Raji (cell line): ENCODE measurements at regions not wholly inside any gene's neighbourhood (a gene's known extent, or its start where the extent isn't known, plus 50 kb on each side); places are given as distances from the start of the nearest gene placed in this dataset.

ENCODE experiments used
- POLR2A ChIP-seq: IDR thresholded peaks from 2 replicates; pipeline ENCODE4 v1.6.1; 2011; ENCODE audit warnings: low read depth, low read length, control low read depth; ENCODE audit not compliant: insufficient read depth

DNA sequence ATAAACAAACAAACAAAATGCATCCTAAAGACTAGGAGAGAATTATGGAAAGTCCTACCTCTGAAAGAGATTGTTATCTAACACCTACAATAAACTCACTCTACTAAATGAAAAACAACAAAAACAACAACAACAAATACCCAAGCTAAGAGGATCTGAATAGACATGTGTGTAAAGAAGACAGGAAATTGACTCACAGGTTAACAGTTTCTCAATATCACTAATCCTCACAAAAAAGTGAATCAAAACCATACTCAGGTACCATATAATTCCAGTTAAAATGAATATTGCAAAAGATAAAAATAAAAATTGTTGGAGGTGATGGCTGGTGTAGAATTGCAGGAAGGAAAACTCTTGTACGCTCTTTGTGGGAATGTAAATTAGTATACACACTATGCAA, 110.4 kb upstream of the TOP3B start:
- TF ChIP-seq POLR2A, result no peak

DNA sequence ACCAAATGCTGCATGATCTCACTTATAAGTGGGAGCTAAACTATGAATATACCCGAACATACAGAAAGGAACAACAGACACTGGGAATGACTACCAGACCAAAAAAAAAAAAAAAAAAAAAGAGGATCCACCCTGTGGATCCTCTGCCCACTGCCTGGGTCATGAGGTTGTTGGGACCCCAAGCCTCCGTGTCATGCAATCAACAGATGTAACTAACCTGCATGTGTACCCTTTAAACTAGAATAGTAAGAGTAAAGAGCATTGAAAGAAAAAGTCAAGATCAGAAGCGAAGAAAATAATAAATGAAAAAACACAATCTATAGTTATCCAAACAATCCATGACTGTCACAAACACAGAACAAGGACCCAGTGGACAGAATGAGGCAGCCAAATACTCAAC, 109.5 kb upstream of the TOP3B start:
- TF ChIP-seq POLR2A, result no peak

DNA sequence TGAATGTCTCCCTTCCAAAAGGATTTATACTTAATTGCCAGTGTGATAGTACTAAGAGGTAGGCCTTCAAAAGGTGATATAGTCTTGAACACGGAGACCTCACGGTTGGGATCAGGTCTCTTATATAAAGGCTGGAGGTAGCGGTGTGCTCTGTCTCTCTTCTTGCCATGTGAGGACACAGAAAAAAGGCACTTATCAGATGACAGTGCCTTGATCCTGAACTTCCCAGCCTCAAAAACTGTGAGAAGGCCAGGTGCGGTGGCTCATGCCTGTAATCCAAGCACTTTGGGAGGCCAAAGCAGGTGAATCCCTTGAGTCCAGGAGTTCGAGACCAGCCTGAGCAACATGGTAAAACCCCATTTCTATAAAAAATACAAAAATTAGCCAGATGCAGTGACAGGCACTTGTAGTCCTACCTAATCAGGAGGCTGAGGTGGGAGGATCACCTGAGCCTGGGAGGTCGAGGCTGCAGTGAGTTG, 108.9 kb upstream of the TOP3B start:
- TF ChIP-seq POLR2A, result no peak

DNA sequence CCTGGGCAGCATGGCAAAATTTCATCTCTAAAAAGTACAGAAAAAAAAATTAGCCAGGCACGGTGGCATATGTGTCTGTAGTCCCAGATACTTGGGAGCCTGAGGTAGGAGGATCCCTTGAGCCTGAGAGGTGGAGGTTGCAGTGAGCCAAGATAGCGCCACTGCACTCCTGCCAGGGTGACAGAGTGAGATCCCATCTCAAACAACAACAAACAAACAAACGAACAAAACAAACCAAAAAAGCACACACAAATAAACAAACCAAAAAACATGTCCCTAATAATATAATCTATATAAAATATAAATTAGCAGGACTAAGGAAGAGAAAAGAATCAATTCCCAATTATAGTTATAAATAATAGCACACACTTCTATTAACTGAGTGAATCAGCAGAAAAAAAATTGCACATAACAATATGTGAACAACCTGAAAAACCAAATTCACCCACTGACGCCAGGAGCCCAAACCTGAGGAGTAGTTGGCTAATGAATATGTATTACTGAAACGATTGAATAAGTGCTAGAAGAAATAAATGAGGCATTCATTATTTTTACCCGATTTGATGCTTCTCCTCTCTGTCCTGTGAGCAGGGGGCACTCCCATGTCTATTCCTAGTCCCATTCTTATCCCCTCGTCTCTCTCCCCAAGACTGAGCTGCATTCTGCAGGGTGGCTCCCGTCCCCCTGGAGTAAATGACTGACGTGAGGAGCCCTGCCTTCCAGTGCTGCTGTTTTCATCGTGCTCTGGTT, 108.2 kb upstream of the TOP3B start:
- no peak for TF ChIP-seq POLR2A

DNA sequence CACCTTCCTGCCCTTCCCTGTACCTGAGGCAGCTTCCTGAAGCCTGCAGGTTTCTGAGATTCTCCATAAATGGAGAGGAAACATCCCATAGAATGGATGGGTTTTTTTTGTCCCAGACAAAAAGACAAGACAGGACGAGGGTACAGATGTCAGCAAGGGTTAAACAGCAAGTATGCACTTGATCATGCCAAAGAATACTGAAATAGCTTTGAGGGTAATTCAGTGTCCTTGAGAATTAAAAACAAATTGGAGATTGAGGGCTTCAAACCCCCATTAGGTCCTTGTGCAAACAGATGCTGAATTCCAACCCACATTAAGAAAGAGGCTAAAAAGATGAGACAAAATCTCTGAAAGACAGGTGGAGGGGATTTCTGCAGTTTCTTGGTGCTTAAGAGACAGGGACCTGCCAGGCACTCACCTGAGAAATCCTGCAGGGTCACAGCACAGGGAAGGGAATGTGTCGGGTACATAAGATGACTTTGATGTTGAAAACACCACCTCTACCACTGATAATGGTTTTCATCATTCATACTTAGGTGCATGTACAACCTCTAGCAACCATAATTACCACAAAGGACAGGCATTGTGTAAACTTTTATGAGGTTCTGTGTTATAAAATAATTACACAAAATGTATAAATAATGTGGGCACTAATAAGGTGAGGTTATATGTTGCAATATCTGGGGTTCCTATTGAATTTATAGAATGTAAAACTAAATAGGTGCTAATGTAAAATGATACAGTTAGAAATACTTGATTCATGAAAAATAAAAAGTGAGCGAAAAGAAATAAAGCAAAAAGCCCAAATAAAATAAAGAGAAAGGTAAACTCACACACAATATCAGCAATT, 107.1 kb upstream of the TOP3B start:
- TF ChIP-seq POLR2A, result no peak

DNA sequence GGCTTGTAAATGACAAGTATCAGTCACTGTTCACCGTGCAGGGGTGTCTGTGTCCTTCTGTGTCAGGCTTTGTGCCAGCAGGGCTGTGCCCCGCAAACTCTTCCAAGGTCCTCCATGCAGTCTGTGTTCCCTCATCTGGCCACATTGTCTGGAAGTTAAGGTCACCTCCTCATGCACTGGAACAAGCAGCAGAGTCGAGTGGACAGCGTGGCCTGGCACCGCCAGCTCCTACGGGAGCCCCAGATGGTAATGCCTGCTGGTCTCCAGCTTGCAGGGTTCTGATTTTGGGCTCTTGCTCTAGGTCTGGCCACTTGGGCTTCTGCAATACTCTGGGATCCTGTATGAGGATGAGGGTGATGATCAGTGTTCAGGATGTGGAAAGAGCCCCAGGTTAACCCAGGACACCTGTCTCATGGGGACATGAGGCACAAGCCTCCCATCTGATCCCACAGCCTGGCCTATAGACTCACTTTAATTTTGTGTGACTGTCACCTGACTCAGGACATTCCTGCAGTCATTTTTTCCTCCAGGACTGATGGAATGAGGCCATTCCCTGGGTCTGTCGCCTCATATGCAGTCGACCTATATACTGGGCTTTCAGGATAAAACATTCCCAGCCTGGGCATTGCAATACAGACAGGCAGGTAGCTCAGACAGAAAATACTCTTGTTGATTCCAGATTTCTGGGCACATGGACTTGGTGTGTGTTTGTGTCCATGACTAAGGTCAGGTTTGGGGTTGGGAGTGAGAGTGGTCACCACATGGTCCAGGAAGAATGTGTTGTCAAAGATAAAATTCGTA, 106.3 kb upstream of the TOP3B start:
- TF ChIP-seq POLR2A, result no peak

DNA sequence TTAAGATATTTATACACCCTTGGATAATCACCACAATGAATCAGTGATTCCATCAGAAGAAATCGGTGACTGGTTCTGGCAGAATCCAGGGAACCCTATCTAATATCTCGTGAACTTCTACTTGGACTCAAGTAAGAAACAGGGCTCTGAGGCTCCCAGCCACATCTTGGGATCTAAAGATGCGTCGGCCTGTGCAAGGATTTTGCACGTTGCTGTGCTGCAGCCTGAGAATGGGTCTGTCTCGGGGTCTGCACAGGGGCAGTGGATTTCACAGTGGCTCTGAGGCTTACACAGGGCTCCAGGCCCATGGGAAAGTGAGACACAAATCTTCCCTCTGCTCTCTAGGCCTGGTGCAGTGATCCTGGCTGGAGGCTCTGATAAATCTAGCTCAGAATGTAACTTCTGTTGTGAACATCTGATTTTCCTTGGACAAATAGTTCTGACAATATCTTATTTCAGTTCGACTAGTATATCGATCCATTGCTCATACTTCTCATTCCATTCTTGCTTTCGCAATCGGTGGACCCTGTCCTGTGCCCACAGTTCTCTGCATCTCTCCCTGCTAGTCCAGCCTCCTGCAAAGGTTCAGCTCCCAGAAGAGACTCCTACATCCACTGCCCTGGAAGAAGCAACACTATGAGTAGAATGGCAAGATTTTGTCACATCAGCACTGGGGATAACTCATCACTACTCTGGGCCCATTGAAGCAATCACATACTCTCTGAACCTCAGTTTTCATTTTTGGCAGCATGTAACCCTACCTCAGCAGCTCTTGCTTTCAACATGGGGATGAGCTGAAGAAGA, 105.5 kb upstream of the TOP3B start:
- TF ChIP-seq POLR2A, result no peak

DNA sequence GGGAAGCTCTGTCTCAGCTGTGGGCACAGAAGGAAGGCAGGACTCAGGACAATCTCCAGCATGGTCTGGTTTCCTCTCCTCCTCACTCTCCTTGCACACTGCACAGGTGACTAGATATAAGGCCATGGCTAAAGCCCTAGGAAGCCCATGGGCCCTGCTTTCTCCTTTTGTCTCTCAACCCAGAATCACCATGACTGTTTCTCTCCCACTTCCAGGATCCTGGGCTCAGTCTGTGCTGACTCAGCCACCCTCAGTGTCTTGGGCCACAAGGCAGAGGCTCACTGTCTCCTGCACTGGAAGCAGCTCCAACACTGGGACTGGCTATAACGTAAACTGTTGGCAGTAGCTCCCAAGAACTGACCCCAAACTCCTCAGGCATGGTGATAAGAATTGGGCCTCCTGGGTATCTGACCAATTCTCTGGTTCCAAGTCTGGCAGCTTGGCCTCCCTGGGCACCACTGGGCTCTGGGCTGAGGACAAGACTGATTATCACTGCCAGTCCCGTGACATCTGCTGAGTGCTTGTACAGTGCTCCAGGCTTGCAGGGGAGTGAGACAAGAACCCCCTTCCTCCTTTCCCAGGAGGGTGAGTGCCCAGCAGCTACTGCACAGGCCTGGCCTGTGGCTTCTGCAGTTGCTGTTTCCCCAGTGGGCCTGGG, 104.0 kb upstream of the TOP3B start:
- no peak for TF ChIP-seq POLR2A

DNA sequence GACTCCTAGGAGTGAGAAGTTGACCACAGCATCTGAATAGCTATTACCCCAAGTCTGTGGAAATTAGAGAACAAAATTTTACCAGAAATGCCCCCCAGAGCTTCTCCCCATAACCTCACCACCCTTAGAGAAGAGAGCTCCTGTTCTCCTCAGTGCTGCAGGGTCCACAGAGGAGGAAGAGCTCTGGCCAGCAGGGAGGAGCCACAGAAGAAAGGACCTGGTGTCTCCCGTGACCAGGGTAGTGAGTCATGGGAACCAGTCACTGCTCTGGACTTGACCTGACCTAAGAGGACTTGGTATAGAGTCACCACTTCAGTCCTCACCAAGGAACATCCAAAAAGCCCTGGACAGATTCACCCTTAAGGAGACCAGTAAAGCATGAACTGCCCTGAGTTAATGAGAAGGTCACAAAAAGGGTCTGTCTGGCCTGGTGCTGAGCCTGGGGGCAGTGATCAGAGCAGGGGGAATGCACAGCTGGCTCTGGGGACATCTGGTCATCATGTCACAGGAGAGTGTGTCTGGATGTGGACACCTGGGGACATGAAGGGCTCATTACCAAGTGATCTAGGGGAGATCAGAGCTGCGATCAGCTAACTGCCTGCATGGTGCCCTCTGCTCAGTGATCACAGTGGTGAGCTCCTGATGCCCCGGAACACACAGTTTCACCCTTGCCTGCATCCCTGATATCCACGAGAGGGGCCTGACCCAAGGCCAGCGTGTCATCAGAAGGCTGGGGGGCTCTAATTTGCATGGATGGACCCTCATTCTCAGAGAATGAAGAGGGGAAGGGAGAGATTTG, 103.3 kb upstream of the TOP3B start:
- no peak for TF ChIP-seq POLR2A

DNA sequence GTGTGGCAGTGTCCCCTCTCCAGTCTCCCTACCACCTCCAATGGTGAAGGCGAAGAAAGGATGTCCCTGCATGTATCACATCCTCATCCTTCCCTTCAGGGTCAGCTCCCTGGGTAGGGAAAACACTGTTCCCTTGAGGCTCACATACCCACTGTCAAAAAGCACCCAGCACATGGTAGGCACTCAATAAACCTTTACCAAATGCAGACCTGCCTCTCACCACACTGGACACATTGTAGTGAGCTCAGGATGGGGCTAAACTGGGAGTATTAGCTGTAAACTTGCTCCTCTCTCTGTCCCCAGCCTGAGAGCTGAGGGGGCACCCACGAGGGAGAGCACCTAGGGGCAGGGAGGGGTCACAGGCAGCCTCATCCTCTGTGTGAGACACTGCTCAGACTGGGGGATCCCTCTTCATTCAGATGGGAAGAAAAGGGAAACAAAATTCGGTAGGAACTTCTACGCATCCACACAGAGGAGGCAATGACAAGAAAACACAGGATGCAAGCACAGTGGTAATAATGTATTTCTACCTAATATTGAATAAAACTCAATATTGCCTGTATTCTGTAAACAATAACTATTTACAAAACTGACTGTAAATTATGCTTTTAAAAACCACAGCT, 101.6 kb upstream of the TOP3B start:
- no peak for TF ChIP-seq POLR2A

DNA sequence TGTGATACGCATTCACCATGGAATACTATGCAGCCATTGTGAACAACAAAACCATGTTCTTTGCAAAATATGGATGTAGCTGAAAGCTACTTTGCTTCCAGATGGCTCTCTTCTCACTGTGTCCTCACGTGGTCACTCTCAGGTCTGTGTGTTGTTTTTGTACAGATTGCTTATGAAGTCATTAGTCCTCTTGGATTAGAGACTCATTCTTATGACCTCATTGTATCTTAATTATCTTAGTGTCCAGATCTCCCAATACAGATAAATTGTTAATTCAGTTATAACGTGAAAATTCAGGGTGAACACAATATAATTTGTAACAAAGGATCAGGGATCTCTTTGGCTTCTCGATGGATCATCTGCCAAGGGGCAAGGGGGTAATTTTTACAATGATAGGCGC, 100.4 kb upstream of the TOP3B start:
- no peak for TF ChIP-seq POLR2A

DNA sequence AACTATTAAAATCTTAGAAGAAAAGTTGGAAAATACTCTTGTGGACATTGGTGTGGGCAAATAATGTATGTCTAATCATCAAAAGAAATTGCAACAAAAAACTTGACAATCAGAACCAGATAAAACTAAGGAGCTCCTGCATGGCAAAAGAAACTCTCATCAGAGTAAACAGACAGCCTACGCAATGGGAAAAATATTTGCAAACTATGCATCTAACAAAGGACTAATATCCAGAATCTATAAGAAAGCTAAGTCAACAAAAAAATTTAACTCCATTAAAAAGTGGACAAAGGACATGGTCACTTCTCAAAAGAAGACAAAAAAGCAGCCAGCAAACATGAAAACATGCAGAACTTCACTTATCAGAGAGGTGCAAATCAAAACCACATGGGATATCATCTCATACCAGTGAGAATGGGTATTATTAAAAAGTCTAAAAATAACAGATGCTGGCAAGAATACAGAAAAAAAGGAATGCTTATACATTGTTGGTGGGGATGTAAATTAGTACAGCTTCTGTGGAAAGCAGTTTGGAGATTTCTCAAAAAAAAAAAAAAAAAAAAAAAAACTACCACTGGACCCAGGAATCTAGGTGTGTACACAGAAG, 99.7 kb upstream of the TOP3B start:
- no peak for TF ChIP-seq POLR2A
